Upper lobe of left lung (tissue), 6 donors: ENCODE measurements at regions not wholly inside any gene's neighbourhood (a gene's known extent, or its start where the extent isn't known, plus 50 kb on each side); places are given as distances from the start of the nearest gene placed in this dataset.

ENCODE experiments used
- ATAC-seq, 2 donors: fragments of 200-7000 bp; cut with Tn5 transposase; one replicate each; pipeline ENCODE4 v1.9.1; 2022; ENCODE audit warnings: mild to moderate bottlenecking in 2 of 2, moderate library complexity in 2 of 2; ENCODE audit not compliant: low FRiP score in 2 of 2
- DNase-seq, 2 donors: peaks; one replicate each; pipeline ENCODE4 v3.0.0-alpha.2; 2019 to 2020
- H3K27ac ChIP-seq, 4 donors: fragments of 200-600 bp; sonication (generic); one replicate each; pipeline ENCODE4 v1.5.1; 2016 to 2019
- H3K27me3 ChIP-seq, 4 donors: fragments of 200-600 bp; sonication (generic); one replicate each; pipeline ENCODE4 v1.5.1; 2017 to 2019
- H3K36me3 ChIP-seq, 4 donors: fragments of 200-600 bp; sonication (generic); one replicate each; pipeline ENCODE4 v1.5.1; 2016 to 2019
- H3K4me1 ChIP-seq, 4 donors: fragments of 200-600 bp; sonication (generic); one replicate each; pipeline ENCODE4 v1.5.1; 2018 to 2019
- H3K4me3 ChIP-seq, 4 donors: fragments of 200-600 bp; sonication (generic); one replicate each; pipeline ENCODE4 v1.5.1; 2017 to 2019; ENCODE audit warnings: mild to moderate bottlenecking in 2 of 4, moderate library complexity in 1 of 4
- H3K9me3 ChIP-seq, 4 donors: fragments of 200-600 bp; sonication (generic); one replicate each; pipeline ENCODE4 v1.5.1; 2018 to 2019
- EP300 ChIP-seq, 4 donors: sonication (generic); formaldehyde crosslinking; IDR thresholded peaks; one replicate each; pipeline ENCODE4 v1.5.1; 2017; ENCODE audit warnings: antibody characterized with exemption in 4 of 4, control low read depth in 2 of 4
- POLR2A ChIP-seq, 4 donors: fragments of 450-650 bp; IDR thresholded peaks; one replicate each; pipeline ENCODE4 v1.5.1; 2016 to 2017; ENCODE audit warnings: antibody characterized with exemption in 4 of 4, mild to moderate bottlenecking in 2 of 4
- POLR2AphosphoS5 ChIP-seq, 2 donors: sonication (generic); formaldehyde crosslinking; IDR thresholded peaks; one replicate each; pipeline ENCODE4 v1.5.1; 2017; ENCODE audit warnings: antibody characterized with exemption in 2 of 2
- WGBS, 2 donors: methylation state at CpG; one replicate each; pipeline ENCODE4 v1.1.5; 2017 to 2018; 5-methylcytosine and 5-hydroxymethylcytosine counted together
- TF ChIP-seq, protein P1 (sequence below), 6 experiments: fragments of 450-650 bp in 4 of 6; fragments of 200-600 bp in 2 of 6; sonication (generic) in 2 of 6; IDR thresholded peaks; one replicate each; pipeline ENCODE4 v1.5.1; 2016 to 2019; ENCODE audit warnings: antibody characterized with exemption in 6 of 6
- donor health status: DM: no; HTN: no; CAD: no; lungs with moderate emphysema.
- donor health status: DM: no; HTN: yes; CAD: no; lungs with severe emphysema.

DNA sequence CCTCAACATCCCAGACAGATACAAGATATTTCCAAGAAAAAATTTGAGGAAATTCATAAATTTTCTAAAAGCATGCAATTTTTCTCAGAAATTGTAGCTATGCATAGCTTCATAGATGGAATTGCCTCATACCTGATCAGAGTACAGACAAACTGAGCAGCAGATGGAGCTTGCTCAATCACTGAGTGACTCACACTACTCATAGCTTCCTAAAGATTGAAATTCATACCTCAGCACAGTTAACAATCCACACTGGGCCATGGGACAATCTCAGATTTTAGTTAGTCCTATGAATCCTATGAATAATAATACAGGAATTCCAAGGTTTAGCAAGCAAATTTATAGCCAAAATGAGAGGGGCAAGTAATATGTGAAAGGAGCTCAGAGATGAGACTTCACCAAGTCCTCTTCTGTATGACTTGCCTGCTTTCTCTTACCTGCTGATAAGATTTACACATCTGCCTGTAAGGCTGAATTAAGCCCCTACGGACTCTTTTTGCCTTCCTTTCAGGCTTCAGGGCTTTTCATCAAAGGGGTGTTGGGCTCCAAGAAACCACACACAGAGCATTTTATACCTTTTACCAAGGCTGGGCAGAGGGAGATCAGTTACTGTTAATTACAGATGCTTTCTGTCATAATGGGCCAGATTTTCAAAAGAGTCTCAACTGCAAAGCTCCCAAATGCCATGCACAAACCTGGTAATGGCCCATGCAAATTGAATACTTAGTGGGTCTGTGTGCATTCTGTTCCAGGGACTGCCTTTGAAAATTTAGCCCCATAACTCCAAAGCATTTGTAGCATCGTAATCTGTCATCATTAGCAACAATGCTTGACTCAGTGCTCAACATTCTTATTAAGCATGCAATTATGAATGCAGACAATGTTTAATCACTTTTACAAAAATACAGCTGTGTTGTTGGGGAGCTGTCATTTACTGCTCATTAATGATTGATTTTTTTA, 439.3 kb downstream of the DTWD2 start:
- ATAC-seq (no peak), DNase-seq (no peak)
- Histone ChIP-seq H3K4me1 (no peaks in the 10 kb centered on the region), H3K9me3 (no peaks in the 10 kb centered on the region), H3K27me3 (no peaks in the 10 kb centered on the region), H3K4me3 (no peak overlapping the region), H3K36me3 (no peaks in the 10 kb centered on the region), H3K27ac (no peak overlapping the region)
- 88 to 100% methylated on average over 2 of the region's 2 CpGs for WGBS, 2 donors
- TF ChIP-seq, protein P1, sequence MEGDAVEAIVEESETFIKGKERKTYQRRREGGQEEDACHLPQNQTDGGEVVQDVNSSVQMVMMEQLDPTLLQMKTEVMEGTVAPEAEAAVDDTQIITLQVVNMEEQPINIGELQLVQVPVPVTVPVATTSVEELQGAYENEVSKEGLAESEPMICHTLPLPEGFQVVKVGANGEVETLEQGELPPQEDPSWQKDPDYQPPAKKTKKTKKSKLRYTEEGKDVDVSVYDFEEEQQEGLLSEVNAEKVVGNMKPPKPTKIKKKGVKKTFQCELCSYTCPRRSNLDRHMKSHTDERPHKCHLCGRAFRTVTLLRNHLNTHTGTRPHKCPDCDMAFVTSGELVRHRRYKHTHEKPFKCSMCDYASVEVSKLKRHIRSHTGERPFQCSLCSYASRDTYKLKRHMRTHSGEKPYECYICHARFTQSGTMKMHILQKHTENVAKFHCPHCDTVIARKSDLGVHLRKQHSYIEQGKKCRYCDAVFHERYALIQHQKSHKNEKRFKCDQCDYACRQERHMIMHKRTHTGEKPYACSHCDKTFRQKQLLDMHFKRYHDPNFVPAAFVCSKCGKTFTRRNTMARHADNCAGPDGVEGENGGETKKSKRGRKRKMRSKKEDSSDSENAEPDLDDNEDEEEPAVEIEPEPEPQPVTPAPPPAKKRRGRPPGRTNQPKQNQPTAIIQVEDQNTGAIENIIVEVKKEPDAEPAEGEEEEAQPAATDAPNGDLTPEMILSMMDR (IDR thresholded peaks at IDR 0.05), result no peak
- no peak for TF ChIP-seq EP300 (IDR thresholded peaks at IDR 0.05)

DNA sequence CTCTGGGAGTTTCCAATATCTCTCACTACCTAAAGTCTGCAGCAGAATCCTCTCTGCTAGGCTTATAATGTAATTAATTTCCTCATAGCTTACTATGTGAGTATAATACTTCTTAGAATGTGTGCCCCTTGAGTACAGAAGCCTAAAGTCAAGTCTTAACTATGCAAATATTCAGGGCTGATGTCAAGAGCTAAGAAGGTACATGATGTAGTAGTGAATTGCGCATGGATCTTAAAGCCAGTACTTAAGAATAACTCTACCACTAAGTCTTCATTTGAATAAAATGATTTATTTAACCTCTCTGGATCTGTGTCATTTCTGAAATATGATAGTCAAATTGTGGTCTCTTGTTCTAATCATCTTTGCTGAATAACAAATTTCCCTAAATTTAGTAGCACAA, 442.9 kb downstream of the DTWD2 start:
- no peak for DNase-seq
- H3K27ac ChIP-seq, result no peak overlapping the region
- ATAC-seq, result no peak
- TF ChIP-seq POLR2AphosphoS5 (IDR thresholded peaks at IDR 0.05), result no peak
- TF ChIP-seq, protein P1 (IDR thresholded peaks at IDR 0.05), result no peak
- no peak for TF ChIP-seq POLR2A (IDR thresholded peaks at IDR 0.05)
- TF ChIP-seq EP300 (IDR thresholded peaks at IDR 0.05), result no peak
- H3K4me3 ChIP-seq, result no peak overlapping the region
- WGBS, 2 donors, result 86% methylated on average over 1 of the region's 1 CpG
- no peaks in the 10 kb centered on the region for H3K27me3 ChIP-seq
- no peaks in the 10 kb centered on the region for H3K9me3 ChIP-seq
- no peaks in the 10 kb centered on the region for H3K36me3 ChIP-seq
- no peaks in the 10 kb centered on the region for H3K4me1 ChIP-seq

DNA sequence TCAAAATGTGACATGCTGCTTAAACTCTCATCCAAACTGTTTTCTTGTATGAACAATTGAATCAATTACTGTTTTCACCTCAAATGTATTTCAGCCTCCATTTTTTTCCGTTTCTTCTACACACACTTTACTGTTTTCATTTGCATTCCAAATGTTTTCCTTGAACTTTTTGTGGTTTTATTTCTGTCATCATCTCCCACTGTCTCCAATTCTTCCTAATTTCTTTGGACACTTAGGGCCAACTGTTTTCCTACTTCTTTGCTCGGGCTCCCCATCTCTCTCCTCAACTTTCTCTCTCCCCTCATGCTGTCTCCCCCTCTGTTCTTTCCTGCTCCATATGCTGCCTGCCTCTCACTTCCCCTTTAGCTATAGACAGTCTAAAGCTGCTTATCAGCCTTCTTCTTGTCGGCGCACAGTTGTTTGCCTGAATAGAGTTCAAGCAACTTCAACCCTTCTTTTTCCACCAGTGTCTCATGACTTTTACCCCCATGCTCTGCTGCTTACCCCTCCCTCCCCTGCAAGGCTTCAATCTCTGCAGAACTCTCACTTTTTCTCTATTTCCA, 443.4 kb downstream of the DTWD2 start:
- Histone ChIP-seq H3K9me3 (no peaks in the 10 kb centered on the region), H3K4me1 (no peaks in the 10 kb centered on the region), H3K27me3 (no peaks in the 10 kb centered on the region), H3K36me3 (no peaks in the 10 kb centered on the region), H3K4me3 (no peak overlapping the region), H3K27ac (no peak overlapping the region)
- TF ChIP-seq EP300 (IDR thresholded peaks at IDR 0.05) (no peak), POLR2AphosphoS5 (IDR thresholded peaks at IDR 0.05) (no peak), POLR2A (IDR thresholded peaks at IDR 0.05) (no peak)
- TF ChIP-seq, protein P1 (IDR thresholded peaks at IDR 0.05), result no peak
- DNase-seq, result no peak
- 57 to 58% methylated on average over 4 of the region's 4 CpGs for WGBS, 2 donors
- no peak for ATAC-seq

DNA sequence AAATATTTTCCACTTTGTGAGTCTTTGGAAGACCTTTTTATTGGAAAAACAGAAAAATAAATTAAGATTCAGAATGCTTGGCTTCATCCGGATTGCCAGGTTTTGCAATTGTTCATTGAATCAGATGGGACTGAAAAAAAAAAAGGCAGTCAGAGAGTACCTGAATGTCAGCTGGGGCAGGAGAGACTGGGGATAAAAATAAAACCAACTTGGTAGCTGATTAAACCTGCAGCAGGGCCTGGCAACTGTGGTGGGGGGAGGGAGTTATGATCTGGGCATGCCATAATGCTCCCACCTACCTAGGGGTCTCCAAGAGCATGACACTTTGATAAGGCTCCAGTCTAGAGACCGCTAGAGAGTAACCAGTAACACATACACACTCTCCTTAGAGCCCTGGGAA, 454.4 kb downstream of the DTWD2 start:
- ATAC-seq (no peak), DNase-seq (no peak)
- Histone ChIP-seq H3K4me3 (no peak overlapping the region), H3K27ac (no peak overlapping the region), H3K4me1 (no peaks in the 10 kb centered on the region), H3K27me3 (no peaks in the 10 kb centered on the region), H3K36me3 (no peaks in the 10 kb centered on the region), H3K9me3 (no peaks in the 10 kb centered on the region)
- TF ChIP-seq POLR2A (IDR thresholded peaks at IDR 0.05) (no peak), POLR2AphosphoS5 (IDR thresholded peaks at IDR 0.05) (no peak)
- TF ChIP-seq, protein P1 (IDR thresholded peaks at IDR 0.05), result no peak
- 87 to 92% methylated on average over 2 of the region's 2 CpGs for WGBS, 2 donors
